GM23338 (cell line): ENCODE measurements at regions not wholly inside any gene's neighbourhood (a gene's known extent, or its start where the extent isn't known, plus 50 kb on each side); places are given as distances from the start of the nearest gene placed in this dataset.

ENCODE experiments used
- ATAC-seq: fragments of 200-7000 bp; cut with Tn5 transposase; 3 replicates; pipeline ENCODE4 v1.9.1; 2020
- DNase-seq: peaks from one replicate; pipeline ENCODE4 v3.0.0-alpha.2; 2015; ENCODE audit warnings: low spot score
- H2AFZ ChIP-seq: fragments of 200-600 bp; sonication (generic); 2 replicates; pipeline ENCODE4 v1.8.0; 2016; ENCODE audit warnings: antibody characterized with exemption, mild to moderate bottlenecking, moderate library complexity
- H3F3A ChIP-seq: fragments of 200-600 bp; sonication (generic); replicated peaks from 2 replicates; pipeline ENCODE4 v1.8.0; 2017; ENCODE audit warnings: antibody characterized with exemption, mixed run types, low read depth
- H3K27ac ChIP-seq: fragments of 200-600 bp; sonication (generic); 2 replicates; pipeline ENCODE4 v1.6.1; 2016; ENCODE audit warnings: low read depth
- H3K27me3 ChIP-seq: fragments of 200-600 bp; sonication (generic); 2 replicates; pipeline ENCODE4 v1.8.0; 2016; ENCODE audit warnings: mild to moderate bottlenecking, mixed run types, moderate library complexity; ENCODE audit not compliant: insufficient read depth
- H3K36me3 ChIP-seq: fragments of 200-600 bp; sonication (generic); 2 replicates; pipeline ENCODE4 v1.8.0; 2016; ENCODE audit warnings: mild to moderate bottlenecking; ENCODE audit not compliant: insufficient read depth
- H3K4me1 ChIP-seq: fragments of 200-600 bp; sonication (generic); 2 replicates; pipeline ENCODE4 v1.8.0; 2016; ENCODE audit warnings: mild to moderate bottlenecking, moderate library complexity; ENCODE audit not compliant: insufficient read depth
- H3K4me2 ChIP-seq: fragments of 200-600 bp; sonication (generic); 2 replicates; pipeline ENCODE4 v1.7.1; 2017; ENCODE audit warnings: mixed run types
- H3K4me3 ChIP-seq: fragments of 200-600 bp; sonication (generic); 2 replicates; pipeline ENCODE4 v1.6.1; 2016; ENCODE audit warnings: mixed run types
- H3K79me2 ChIP-seq: fragments of 200-600 bp; sonication (generic); replicated peaks from 2 replicates; pipeline ENCODE4 v1.8.0; 2017; ENCODE audit warnings: mild to moderate bottlenecking; ENCODE audit not compliant: insufficient read depth
- H3K9me2 ChIP-seq: fragments of 200-600 bp; sonication (generic); 2 replicates; pipeline ENCODE4 v1.8.0; 2017; ENCODE audit not compliant: insufficient read depth
- H4K20me1 ChIP-seq: fragments of 200-600 bp; sonication (generic); replicated peaks from 2 replicates; pipeline ENCODE4 v1.8.0; 2017; ENCODE audit warnings: mild to moderate bottlenecking; ENCODE audit not compliant: insufficient read depth
- H3K27ac Mint-ChIP-seq: 2 replicates; pipeline ENCODE4 v1.8.0; 2020; ENCODE audit warnings: inconsistent platforms, mild to moderate bottlenecking, moderate library complexity, mixed read lengths
- H3K27me3 Mint-ChIP-seq: 3 replicates; pipeline ENCODE4 v1.8.0; 2022; ENCODE audit warnings: low read depth, mild to moderate bottlenecking, moderate library complexity, mixed read lengths, inconsistent platforms; ENCODE audit not compliant: insufficient read depth, poor library complexity
- H3K36me3 Mint-ChIP-seq: 3 replicates; pipeline ENCODE4 v1.8.0; 2021; ENCODE audit warnings: low read depth, mild to moderate bottlenecking, inconsistent platforms, moderate library complexity, mixed read lengths
- H3K4me1 Mint-ChIP-seq: 3 replicates; pipeline ENCODE4 v1.8.0; 2020; ENCODE audit warnings: mild to moderate bottlenecking, inconsistent platforms, mixed read lengths
- H3K4me3 Mint-ChIP-seq: 3 replicates; pipeline ENCODE4 v1.8.0; 2021; ENCODE audit warnings: moderate library complexity, mild to moderate bottlenecking, inconsistent platforms, mixed read lengths
- H3K9me3 Mint-ChIP-seq: 3 replicates; pipeline ENCODE4 v1.8.0; 2020; ENCODE audit warnings: moderate library complexity, mild to moderate bottlenecking, inconsistent platforms, mixed read lengths
- CREB1 ChIP-seq: fragments of 250-450 bp; sonication (Bioruptor Pico); IDR thresholded peaks from 2 replicates; pipeline ENCODE4 v1.5.0; 2020; ENCODE audit warnings: low read depth, mild to moderate bottlenecking, moderate library complexity
- ETS1 ChIP-seq: IDR thresholded peaks from 2 replicates; pipeline ENCODE4 v1.6.1; 2016; ENCODE audit warnings: antibody characterized with exemption
- EZH2 ChIP-seq: fragments of 200-600 bp; sonication (generic); IDR thresholded peaks from one replicate; pipeline ENCODE4 v1.8.0; 2017; ENCODE audit warnings: antibody characterized with exemption, mild to moderate bottlenecking, low read depth; ENCODE audit not compliant: unreplicated experiment
- EZH2phosphoT487 ChIP-seq: fragments of 200-600 bp; sonication (generic); IDR thresholded peaks from one replicate; pipeline ENCODE4 v1.8.1; 2018; ENCODE audit warnings: antibody characterized with exemption; ENCODE audit not compliant: unreplicated experiment
- JUNB ChIP-seq: IDR thresholded peaks from one replicate; pipeline ENCODE4 v1.6.1; 2016; ENCODE audit warnings: antibody characterized with exemption; ENCODE audit not compliant: unreplicated experiment
- NANOG ChIP-seq: IDR thresholded peaks from 2 replicates; pipeline ENCODE4 v1.6.1; 2016; ENCODE audit warnings: antibody characterized with exemption, borderline replicate concordance
- POLR2AphosphoS5 ChIP-seq: IDR thresholded peaks from 2 replicates; pipeline ENCODE4 v1.6.1; 2016; ENCODE audit warnings: antibody characterized with exemption, low read depth
- REST ChIP-seq: IDR thresholded peaks from one replicate; pipeline ENCODE4 v1.6.1; 2018; ENCODE audit warnings: antibody characterized with exemption; ENCODE audit not compliant: unreplicated experiment
- STAT1 ChIP-seq: IDR thresholded peaks from one replicate; pipeline ENCODE4 v1.6.1; 2016; ENCODE audit warnings: antibody characterized with exemption; ENCODE audit not compliant: unreplicated experiment
- ZNF114 ChIP-seq: fragments of 250-450 bp; sonication (Bioruptor Pico); IDR thresholded peaks from 2 replicates; pipeline ENCODE4 v1.5.0; 2020; ENCODE audit warnings: mild to moderate bottlenecking, moderate library complexity
- ZNF331 ChIP-seq: fragments of 250-450 bp; sonication (Bioruptor Pico); IDR thresholded peaks from 2 replicates; pipeline ENCODE4 v1.5.0; 2020; ENCODE audit warnings: low read depth, mild to moderate bottlenecking, moderate library complexity
- ZNF462 ChIP-seq: fragments of 250-450 bp; sonication (Bioruptor Pico); IDR thresholded peaks from 2 replicates; pipeline ENCODE4 v1.5.0; 2020; ENCODE audit warnings: mild to moderate bottlenecking, moderate library complexity
- TF ChIP-seq, protein P1 (sequence below), 2 experiments: fragments of 200-600 bp in 1 of 2; sonication (generic) in 1 of 2; conservative IDR thresholded peaks; 2 replicates each; pipeline versions ENCODE4 v1.5.1 to v1.6.1; 2016 to 2017; ENCODE audit warnings: antibody characterized with exemption in 2 of 2, low read depth in 2 of 2, mild to moderate bottlenecking in 2 of 2, moderate library complexity in 1 of 2

GRCh38 chr7:130996205-130996832 lies 262.3 kb upstream of the KLF14 start:
- TF ChIP-seq, protein P1, sequence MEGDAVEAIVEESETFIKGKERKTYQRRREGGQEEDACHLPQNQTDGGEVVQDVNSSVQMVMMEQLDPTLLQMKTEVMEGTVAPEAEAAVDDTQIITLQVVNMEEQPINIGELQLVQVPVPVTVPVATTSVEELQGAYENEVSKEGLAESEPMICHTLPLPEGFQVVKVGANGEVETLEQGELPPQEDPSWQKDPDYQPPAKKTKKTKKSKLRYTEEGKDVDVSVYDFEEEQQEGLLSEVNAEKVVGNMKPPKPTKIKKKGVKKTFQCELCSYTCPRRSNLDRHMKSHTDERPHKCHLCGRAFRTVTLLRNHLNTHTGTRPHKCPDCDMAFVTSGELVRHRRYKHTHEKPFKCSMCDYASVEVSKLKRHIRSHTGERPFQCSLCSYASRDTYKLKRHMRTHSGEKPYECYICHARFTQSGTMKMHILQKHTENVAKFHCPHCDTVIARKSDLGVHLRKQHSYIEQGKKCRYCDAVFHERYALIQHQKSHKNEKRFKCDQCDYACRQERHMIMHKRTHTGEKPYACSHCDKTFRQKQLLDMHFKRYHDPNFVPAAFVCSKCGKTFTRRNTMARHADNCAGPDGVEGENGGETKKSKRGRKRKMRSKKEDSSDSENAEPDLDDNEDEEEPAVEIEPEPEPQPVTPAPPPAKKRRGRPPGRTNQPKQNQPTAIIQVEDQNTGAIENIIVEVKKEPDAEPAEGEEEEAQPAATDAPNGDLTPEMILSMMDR (conservative IDR thresholded peaks at IDR 0.05; ENCODE audit: low read depth in 2 of 2): no peak
- TF ChIP-seq STAT1 (no peak), ZNF462 (CRISPR knock-in tag) (no peak), ETS1 (no peak), REST (no peak), JUNB (no peak), CREB1 (CRISPR knock-in tag) (no peak), POLR2AphosphoS5 (no peak), ZNF114 (no peak), ZNF331 (no peak), EZH2 (no peak), EZH2phosphoT487 (no peak), NANOG (no peak)
- DNase-seq (no peak), ATAC-seq (no peak)
- Mint-ChIP-seq H3K27ac (peak overlapping the region; percentile 32; the same call in 1 of the 2 replicates), H3K4me1 (peaks cover 17% of the 10 kb centered on the region), H3K27me3 (peaks cover 2% of the 10 kb centered on the region), H3K9me3 (no peaks in the 10 kb centered on the region), H3K36me3 (no peaks in the 10 kb centered on the region), H3K4me3 (no peak overlapping the region)
- H4K20me1 ChIP-seq: peaks cover 4% of the 10 kb centered on the region; the same call in 1 of the 2 replicates
- no peaks in the 10 kb centered on the region for H3K27me3 ChIP-seq
- no peak overlapping the region for H3K27ac ChIP-seq
- H3K4me3 ChIP-seq: no peak overlapping the region
- no peaks in the 10 kb centered on the region for H3K36me3 ChIP-seq
- no peaks in the 10 kb centered on the region; the same call in 1 of the 2 replicates for H3F3A ChIP-seq
- H2AFZ ChIP-seq: no peak overlapping the region
- H3K4me1 ChIP-seq: no peaks in the 10 kb centered on the region
- no peak overlapping the region for H3K4me2 ChIP-seq
- H3K9me2 ChIP-seq: no peaks in the 10 kb centered on the region
- H3K79me2 ChIP-seq: no peaks in the 10 kb centered on the region; the same call in 1 of the 2 replicates
